K562 (cell line): ENCODE measurements at regions not wholly inside any gene's neighbourhood (a gene's known extent, or its start where the extent isn't known, plus 50 kb on each side); places are given as distances from the start of the nearest gene placed in this dataset.

Source experiments
- JUNB ChIP-seq: fragments of 450-650 bp; formaldehyde crosslinking; conservative IDR thresholded peaks from 2 replicates; pipeline ENCODE4 v1.4.0; 2020; ENCODE audit warnings: mild to moderate bottlenecking
- MAZ ChIP-seq, 2 experiments: fragments of 450-650 bp in 1 of 2; sonication (generic) in 1 of 2; formaldehyde crosslinking; IDR thresholded peaks in 1 of 2; conservative IDR thresholded peaks in 1 of 2; 2 replicates each; pipeline versions ENCODE4 v1.4.0 to v1.5.0; 2020; ENCODE audit warnings: mild to moderate bottlenecking in 1 of 2, missing genetic modification reagents in 1 of 2
- POLR2A ChIP-seq: fragments of 450-650 bp; conservative IDR thresholded peaks from 2 replicates; pipeline ENCODE4 v1.6.1; 2016
- YBX1 ChIP-seq: fragments of 450-650 bp; IDR thresholded peaks from 2 replicates; pipeline ENCODE4 v1.7.1; 2016; ENCODE audit warnings: mild to moderate bottlenecking
- YY1 ChIP-seq, 3 experiments: IDR thresholded peaks; 2 replicates each; pipeline ENCODE4 v1.6.1; 2011; ENCODE audit warnings: low read length in 2 of 3, mild to moderate bottlenecking in 2 of 3, moderate library complexity in 2 of 3, borderline replicate concordance in 1 of 3, control low read depth in 1 of 3, low read depth in 1 of 3; ENCODE audit not compliant: insufficient read depth in 3 of 3, insufficient replicate concordance in 2 of 3, control insufficient read depth in 1 of 3, insufficient read length in 1 of 3; ENCODE audit errors: extremely low read depth in 1 of 3
- ZBTB1 ChIP-seq: sonication (generic); formaldehyde crosslinking; IDR thresholded peaks from 2 replicates; pipeline ENCODE4 v1.8.1; 2023; ENCODE audit warnings: missing genetic modification reagents, low read depth, mild to moderate bottlenecking, borderline replicate concordance
- TF ChIP-seq, protein P1 (sequence below), 3 experiments: IDR thresholded peaks in 2 of 3; conservative IDR thresholded peaks in 1 of 3; 2 replicates each; pipeline ENCODE4 v1.5.1; 2011 to 2012; ENCODE audit warnings: low read length in 3 of 3, mild to moderate bottlenecking in 3 of 3, control low read depth in 2 of 3, improper control_type of control experiment in 1 of 3, inconsistent platforms in 1 of 3, low read depth in 1 of 3, mixed read lengths in 1 of 3, moderate library complexity in 1 of 3; ENCODE audit not compliant: insufficient read depth in 2 of 3
- TF ChIP-seq, protein P2 (sequence below): fragments of 150-350 bp; IDR thresholded peaks from 2 replicates; pipeline ENCODE4 v1.6.1; 2014; ENCODE audit warnings: low read depth, mild to moderate bottlenecking, low read length, borderline replicate concordance
- TF ChIP-seq, protein P3 (sequence below): fragments of 450-650 bp; conservative IDR thresholded peaks from 2 replicates; pipeline ENCODE4 v1.6.1; 2016; ENCODE audit warnings: missing genetic modification characterization, low read depth, mild to moderate bottlenecking, missing compliant biosample characterization, moderate library complexity
- TF ChIP-seq, protein P4 (sequence below), 2 experiments: IDR thresholded peaks; 2 replicates each; pipeline ENCODE4 v1.6.1; 2012; ENCODE audit warnings: improper control_type of control experiment in 2 of 2, low read depth in 2 of 2, low read length in 2 of 2, borderline replicate concordance in 1 of 2

DNA sequence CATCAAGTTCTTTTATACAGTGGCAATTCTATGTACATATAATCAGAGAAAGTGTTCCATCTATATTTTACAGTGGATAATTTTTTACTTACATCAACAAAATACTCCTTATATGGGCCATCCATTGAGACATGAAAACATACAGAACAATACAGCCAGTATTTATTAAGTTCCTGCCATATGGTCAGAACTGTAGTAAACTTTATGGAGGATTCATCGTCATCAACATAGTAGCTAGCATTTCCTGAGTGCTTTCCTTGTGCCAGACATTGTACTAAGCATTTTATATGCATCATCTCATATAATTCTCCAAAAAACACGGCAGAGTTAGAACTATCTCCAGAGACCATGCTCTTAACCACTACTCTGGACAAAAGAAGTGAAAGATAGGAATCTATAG, 170.1 kb downstream of the CEP135 start:
- TF ChIP-seq, protein P1, sequence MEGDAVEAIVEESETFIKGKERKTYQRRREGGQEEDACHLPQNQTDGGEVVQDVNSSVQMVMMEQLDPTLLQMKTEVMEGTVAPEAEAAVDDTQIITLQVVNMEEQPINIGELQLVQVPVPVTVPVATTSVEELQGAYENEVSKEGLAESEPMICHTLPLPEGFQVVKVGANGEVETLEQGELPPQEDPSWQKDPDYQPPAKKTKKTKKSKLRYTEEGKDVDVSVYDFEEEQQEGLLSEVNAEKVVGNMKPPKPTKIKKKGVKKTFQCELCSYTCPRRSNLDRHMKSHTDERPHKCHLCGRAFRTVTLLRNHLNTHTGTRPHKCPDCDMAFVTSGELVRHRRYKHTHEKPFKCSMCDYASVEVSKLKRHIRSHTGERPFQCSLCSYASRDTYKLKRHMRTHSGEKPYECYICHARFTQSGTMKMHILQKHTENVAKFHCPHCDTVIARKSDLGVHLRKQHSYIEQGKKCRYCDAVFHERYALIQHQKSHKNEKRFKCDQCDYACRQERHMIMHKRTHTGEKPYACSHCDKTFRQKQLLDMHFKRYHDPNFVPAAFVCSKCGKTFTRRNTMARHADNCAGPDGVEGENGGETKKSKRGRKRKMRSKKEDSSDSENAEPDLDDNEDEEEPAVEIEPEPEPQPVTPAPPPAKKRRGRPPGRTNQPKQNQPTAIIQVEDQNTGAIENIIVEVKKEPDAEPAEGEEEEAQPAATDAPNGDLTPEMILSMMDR (IDR thresholded peaks at IDR 0.05 in 2 of 3, conservative IDR thresholded peaks at IDR 0.05 in 1 of 3; ENCODE audit: insufficient read depth in 2 of 3, low read depth in 1 of 3, low read length in 3 of 3), result no peak
- TF ChIP-seq, protein P2, sequence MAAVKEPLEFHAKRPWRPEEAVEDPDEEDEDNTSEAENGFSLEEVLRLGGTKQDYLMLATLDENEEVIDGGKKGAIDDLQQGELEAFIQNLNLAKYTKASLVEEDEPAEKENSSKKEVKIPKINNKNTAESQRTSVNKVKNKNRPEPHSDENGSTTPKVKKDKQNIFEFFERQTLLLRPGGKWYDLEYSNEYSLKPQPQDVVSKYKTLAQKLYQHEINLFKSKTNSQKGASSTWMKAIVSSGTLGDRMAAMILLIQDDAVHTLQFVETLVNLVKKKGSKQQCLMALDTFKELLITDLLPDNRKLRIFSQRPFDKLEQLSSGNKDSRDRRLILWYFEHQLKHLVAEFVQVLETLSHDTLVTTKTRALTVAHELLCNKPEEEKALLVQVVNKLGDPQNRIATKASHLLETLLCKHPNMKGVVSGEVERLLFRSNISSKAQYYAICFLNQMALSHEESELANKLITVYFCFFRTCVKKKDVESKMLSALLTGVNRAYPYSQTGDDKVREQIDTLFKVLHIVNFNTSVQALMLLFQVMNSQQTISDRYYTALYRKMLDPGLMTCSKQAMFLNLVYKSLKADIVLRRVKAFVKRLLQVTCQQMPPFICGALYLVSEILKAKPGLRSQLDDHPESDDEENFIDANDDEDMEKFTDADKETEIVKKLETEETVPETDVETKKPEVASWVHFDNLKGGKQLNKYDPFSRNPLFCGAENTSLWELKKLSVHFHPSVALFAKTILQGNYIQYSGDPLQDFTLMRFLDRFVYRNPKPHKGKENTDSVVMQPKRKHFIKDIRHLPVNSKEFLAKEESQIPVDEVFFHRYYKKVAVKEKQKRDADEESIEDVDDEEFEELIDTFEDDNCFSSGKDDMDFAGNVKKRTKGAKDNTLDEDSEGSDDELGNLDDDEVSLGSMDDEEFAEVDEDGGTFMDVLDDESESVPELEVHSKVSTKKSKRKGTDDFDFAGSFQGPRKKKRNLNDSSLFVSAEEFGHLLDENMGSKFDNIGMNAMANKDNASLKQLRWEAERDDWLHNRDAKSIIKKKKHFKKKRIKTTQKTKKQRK, result no peak
- TF ChIP-seq ZBTB1 (no peak), POLR2A (no peak), YY1 (IDR thresholded peaks at IDR 0.05; ENCODE audit: borderline replicate concordance in 1 of 3, control insufficient read depth in 1 of 3, extremely low read depth in 1 of 3, insufficient read depth in 3 of 3, insufficient read length in 1 of 3, insufficient replicate concordance in 2 of 3, low read depth in 1 of 3, low read length in 2 of 3) (no peak), YBX1 (no peak), MAZ (CRISPR knock-in tag; conservative IDR thresholded peaks at IDR 0.05 in 1 of 2, IDR thresholded peaks at IDR 0.05 in 1 of 2) (no peak), JUNB (CRISPR knock-in tag) (no peak)
- TF ChIP-seq, protein P3, sequence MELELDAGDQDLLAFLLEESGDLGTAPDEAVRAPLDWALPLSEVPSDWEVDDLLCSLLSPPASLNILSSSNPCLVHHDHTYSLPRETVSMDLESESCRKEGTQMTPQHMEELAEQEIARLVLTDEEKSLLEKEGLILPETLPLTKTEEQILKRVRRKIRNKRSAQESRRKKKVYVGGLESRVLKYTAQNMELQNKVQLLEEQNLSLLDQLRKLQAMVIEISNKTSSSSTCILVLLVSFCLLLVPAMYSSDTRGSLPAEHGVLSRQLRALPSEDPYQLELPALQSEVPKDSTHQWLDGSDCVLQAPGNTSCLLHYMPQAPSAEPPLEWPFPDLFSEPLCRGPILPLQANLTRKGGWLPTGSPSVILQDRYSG (tag), result no peak
- TF ChIP-seq, protein P4, sequence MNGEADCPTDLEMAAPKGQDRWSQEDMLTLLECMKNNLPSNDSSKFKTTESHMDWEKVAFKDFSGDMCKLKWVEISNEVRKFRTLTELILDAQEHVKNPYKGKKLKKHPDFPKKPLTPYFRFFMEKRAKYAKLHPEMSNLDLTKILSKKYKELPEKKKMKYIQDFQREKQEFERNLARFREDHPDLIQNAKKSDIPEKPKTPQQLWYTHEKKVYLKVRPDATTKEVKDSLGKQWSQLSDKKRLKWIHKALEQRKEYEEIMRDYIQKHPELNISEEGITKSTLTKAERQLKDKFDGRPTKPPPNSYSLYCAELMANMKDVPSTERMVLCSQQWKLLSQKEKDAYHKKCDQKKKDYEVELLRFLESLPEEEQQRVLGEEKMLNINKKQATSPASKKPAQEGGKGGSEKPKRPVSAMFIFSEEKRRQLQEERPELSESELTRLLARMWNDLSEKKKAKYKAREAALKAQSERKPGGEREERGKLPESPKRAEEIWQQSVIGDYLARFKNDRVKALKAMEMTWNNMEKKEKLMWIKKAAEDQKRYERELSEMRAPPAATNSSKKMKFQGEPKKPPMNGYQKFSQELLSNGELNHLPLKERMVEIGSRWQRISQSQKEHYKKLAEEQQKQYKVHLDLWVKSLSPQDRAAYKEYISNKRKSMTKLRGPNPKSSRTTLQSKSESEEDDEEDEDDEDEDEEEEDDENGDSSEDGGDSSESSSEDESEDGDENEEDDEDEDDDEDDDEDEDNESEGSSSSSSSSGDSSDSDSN (IDR thresholded peaks at IDR 0.05; ENCODE audit: borderline replicate concordance in 1 of 2, low read depth in 2 of 2, low read length in 2 of 2), result no peak
